Neural progenitor cell (in vitro differentiated cells): ENCODE measurements at regions not wholly inside any gene's neighbourhood (a gene's known extent, or its start where the extent isn't known, plus 50 kb on each side); places are given as distances from the start of the nearest gene placed in this dataset.
"Not testable (repeated sequence)": the region's sequence is repeated elsewhere in the genome, so short reads cannot be mapped to it uniquely, and the experiment has no call there.

ENCODE experiments used
- DNase-seq: peaks from one replicate; pipeline ENCODE4 v3.0.0-alpha.2; 2016; ENCODE audit warnings: low spot score
- H2AFZ ChIP-seq: fragments of 200-600 bp; sonication (generic); replicated peaks from 2 replicates; pipeline ENCODE4 v1.6.1; 2016; ENCODE audit warnings: antibody characterized with exemption
- H3F3A ChIP-seq: fragments of 200-600 bp; sonication (generic); 2 replicates; pipeline ENCODE4 v1.6.1; 2016; ENCODE audit warnings: antibody characterized with exemption, low read depth
- H3K27ac ChIP-seq: fragments of 200-600 bp; sonication (generic); 2 replicates; pipeline ENCODE4 v1.5.1; 2016; ENCODE audit warnings: mild to moderate bottlenecking
- H3K27me3 ChIP-seq: fragments of 200-600 bp; sonication (generic); 2 replicates; pipeline ENCODE4 v1.6.1; 2016; ENCODE audit warnings: mild to moderate bottlenecking, moderate library complexity
- H3K36me3 ChIP-seq: fragments of 200-600 bp; sonication (generic); 2 replicates; pipeline ENCODE4 v1.5.1; 2016
- H3K4me1 ChIP-seq: fragments of 200-600 bp; sonication (generic); 2 replicates; pipeline ENCODE4 v1.6.1; 2016; ENCODE audit warnings: mixed run types
- H3K4me2 ChIP-seq: fragments of 200-600 bp; sonication (generic); 2 replicates; pipeline ENCODE4 v1.6.1; 2016
- H3K4me3 ChIP-seq: fragments of 200-600 bp; sonication (generic); 2 replicates; pipeline ENCODE4 v1.5.1; 2016
- H3K79me2 ChIP-seq: fragments of 200-600 bp; sonication (generic); 2 replicates; pipeline ENCODE4 v1.6.1; 2016; ENCODE audit warnings: low read depth
- H3K9ac ChIP-seq: fragments of 200-600 bp; sonication (generic); 2 replicates; pipeline ENCODE4 v1.6.1; 2016
- H3K9me3 ChIP-seq: fragments of 200-600 bp; sonication (generic); 2 replicates; pipeline ENCODE4 v1.5.1; 2016; ENCODE audit warnings: low read depth
- H4K20me1 ChIP-seq: fragments of 200-600 bp; sonication (generic); 2 replicates; pipeline ENCODE4 v1.6.1; 2016; ENCODE audit warnings: low read depth
- H3K27ac Mint-ChIP-seq: 3 replicates; pipeline ENCODE4 v1.8.0; 2021; ENCODE audit warnings: mixed read lengths
- H3K27me3 Mint-ChIP-seq: 2 replicates; pipeline ENCODE4 v1.8.0; 2022; ENCODE audit warnings: low read depth, mild to moderate bottlenecking, inconsistent platforms, moderate library complexity, mixed read lengths; ENCODE audit not compliant: insufficient read depth
- H3K36me3 Mint-ChIP-seq: 3 replicates; pipeline ENCODE4 v1.8.0; 2021; ENCODE audit warnings: mixed read lengths
- H3K4me1 Mint-ChIP-seq: 3 replicates; pipeline ENCODE4 v1.8.0; 2021; ENCODE audit warnings: mixed read lengths
- H3K4me3 Mint-ChIP-seq: 3 replicates; pipeline ENCODE4 v1.8.0; 2021; ENCODE audit warnings: mild to moderate bottlenecking, moderate library complexity, mixed read lengths
- H3K9me3 Mint-ChIP-seq: 3 replicates; pipeline ENCODE4 v1.8.0; 2020; ENCODE audit warnings: mixed read lengths
- CTCF ChIP-seq: fragments of 200-600 bp; sonication (generic); IDR thresholded peaks from 2 replicates; pipeline ENCODE4 v1.5.1; 2017; ENCODE audit warnings: antibody characterized with exemption, mild to moderate bottlenecking
- EZH2 ChIP-seq: fragments of 200-600 bp; sonication (generic); IDR thresholded peaks from 2 replicates; pipeline ENCODE4 v1.6.1; 2017; ENCODE audit warnings: antibody characterized with exemption, mild to moderate bottlenecking, moderate library complexity
- EZH2phosphoT487 ChIP-seq: fragments of 200-600 bp; sonication (generic); IDR thresholded peaks from 2 replicates; pipeline ENCODE4 v1.6.1; 2017; ENCODE audit warnings: antibody characterized with exemption

GRCh38 chr1:157347506-157347905, 204.8 kb downstream of the FCRL5 start:
- Histone ChIP-seq H3K4me1 (no peaks in the 10 kb centered on the region), H3F3A (no peaks in the 10 kb centered on the region), H3K36me3 (no peaks in the 10 kb centered on the region), H3K9me3 (no peaks in the 10 kb centered on the region), H4K20me1 (no peaks in the 10 kb centered on the region), H3K4me2 (no peak overlapping the region), H2AFZ (no peak overlapping the region), H3K79me2 (no peaks in the 10 kb centered on the region), H3K27ac (no peak overlapping the region), H3K4me3 (no peak overlapping the region), H3K9ac (no peak overlapping the region), H3K27me3 (no peaks in the 10 kb centered on the region)
- Mint-ChIP-seq H3K4me1 (no peaks in the 10 kb centered on the region), H3K27me3 (no peaks in the 10 kb centered on the region), H3K27ac (no peak overlapping the region), H3K9me3 (no peaks in the 10 kb centered on the region), H3K4me3 (no peak overlapping the region), H3K36me3 (no peaks in the 10 kb centered on the region)
- no peak for DNase-seq
- TF ChIP-seq EZH2phosphoT487: no peak
- no peak for TF ChIP-seq EZH2
- no peak for TF ChIP-seq CTCF

- not testable (repeated sequence) for H3K79me2 ChIP-seq, H3K4me3 Mint-ChIP-seq, H3K9me3 ChIP-seq, DNase-seq, H3K9me3 Mint-ChIP-seq, H3K27me3 Mint-ChIP-seq, H3K27me3 ChIP-seq, H3K4me1 Mint-ChIP-seq, H3K27ac Mint-ChIP-seq, H3F3A ChIP-seq, H3K27ac ChIP-seq, H3K9ac ChIP-seq, H3K4me2 ChIP-seq, H2AFZ ChIP-seq, H3K36me3 Mint-ChIP-seq, H3K4me1 ChIP-seq, H3K4me3 ChIP-seq, H4K20me1 ChIP-seq, H3K36me3 ChIP-seq
Measured at GRCh38 chr1:157337785-157338184, 199.6 kb upstream of the ETV3 start.

- no peaks in the 10 kb centered on the region for H3F3A ChIP-seq
- H3K4me2 ChIP-seq: no peak overlapping the region
- H4K20me1 ChIP-seq: no peaks in the 10 kb centered on the region
- no peak for DNase-seq
- H3K27me3 ChIP-seq: no peaks in the 10 kb centered on the region
- Mint-ChIP-seq H3K4me3 (no peak overlapping the region), H3K27me3 (peaks cover 2% of the 10 kb centered on the region), H3K36me3 (no peaks in the 10 kb centered on the region), H3K9me3 (no peaks in the 10 kb centered on the region), H3K27ac (no peak overlapping the region), H3K4me1 (no peaks in the 10 kb centered on the region)
- H3K4me1 ChIP-seq: no peaks in the 10 kb centered on the region
- H3K9me3 ChIP-seq: peaks cover 8% of the 10 kb centered on the region
- H3K27ac ChIP-seq: no peak overlapping the region
- H3K36me3 ChIP-seq: no peaks in the 10 kb centered on the region
- no peak overlapping the region for H3K9ac ChIP-seq
- H3K79me2 ChIP-seq: no peaks in the 10 kb centered on the region
- no peak for TF ChIP-seq EZH2phosphoT487
- no peak overlapping the region for H2AFZ ChIP-seq
- H3K4me3 ChIP-seq: no peak overlapping the region
Measured at GRCh38 chr1:157335056-157335455, 196.9 kb upstream of the ETV3 start.

GRCh38 chr1:157334041-157334440, 195.8 kb upstream of the ETV3 start:
- H3K4me2 ChIP-seq: no peak overlapping the region
- no peak for TF ChIP-seq CTCF
- no peak for TF ChIP-seq EZH2phosphoT487
- TF ChIP-seq EZH2: no peak
- Mint-ChIP-seq H3K4me3 (no peak overlapping the region), H3K9me3 (no peaks in the 10 kb centered on the region), H3K4me1 (no peaks in the 10 kb centered on the region), H3K27me3 (peaks cover 2% of the 10 kb centered on the region), H3K36me3 (no peaks in the 10 kb centered on the region), H3K27ac (no peak overlapping the region)
- H3K9ac ChIP-seq: no peak overlapping the region
- no peak overlapping the region for H2AFZ ChIP-seq
- H3K4me1 ChIP-seq: no peaks in the 10 kb centered on the region
- H3K79me2 ChIP-seq: no peaks in the 10 kb centered on the region
- H3K36me3 ChIP-seq: peaks cover 4% of the 10 kb centered on the region
- H3K9me3 ChIP-seq: peaks cover 11% of the 10 kb centered on the region
- no peak for DNase-seq
- H3K4me3 ChIP-seq: no peak overlapping the region
- H3K27me3 ChIP-seq: no peaks in the 10 kb centered on the region
- no peaks in the 10 kb centered on the region for H3F3A ChIP-seq
- H3K27ac ChIP-seq: no peak overlapping the region
- H4K20me1 ChIP-seq: no peaks in the 10 kb centered on the region

- H3K4me2 ChIP-seq, H3K27ac ChIP-seq, H4K20me1 ChIP-seq, H3K79me2 ChIP-seq, H2AFZ ChIP-seq, H3K9me3 Mint-ChIP-seq, DNase-seq, H3K36me3 ChIP-seq, H3K27me3 Mint-ChIP-seq, H3K36me3 Mint-ChIP-seq, H3K4me1 ChIP-seq, H3F3A ChIP-seq, H3K4me3 ChIP-seq, H3K9ac ChIP-seq, H3K4me1 Mint-ChIP-seq, H3K27me3 ChIP-seq, H3K27ac Mint-ChIP-seq, H3K4me3 Mint-ChIP-seq: not testable (repeated sequence)
- H3K9me3 ChIP-seq: peaks cover 11% of the 10 kb centered on the region
Measured at GRCh38 chr1:157330177-157330576, 192.0 kb upstream of the ETV3 start.

GRCh38 chr1:157328120-157328519, 189.9 kb upstream of the ETV3 start:
- not testable (repeated sequence) for H3K4me3 Mint-ChIP-seq, H3F3A ChIP-seq, H3K27me3 Mint-ChIP-seq, H3K4me2 ChIP-seq, H3K4me1 ChIP-seq, H3K4me3 ChIP-seq, H3K9me3 Mint-ChIP-seq, H2AFZ ChIP-seq, H3K27ac Mint-ChIP-seq, H3K4me1 Mint-ChIP-seq, H3K27ac ChIP-seq, H3K79me2 ChIP-seq, H4K20me1 ChIP-seq, H3K36me3 Mint-ChIP-seq, DNase-seq, H3K36me3 ChIP-seq, H3K9ac ChIP-seq, H3K27me3 ChIP-seq
- peaks cover 11% of the 10 kb centered on the region for H3K9me3 ChIP-seq
